Thyroid gland (tissue), 4 donors: ENCODE measurements at regions not wholly inside any gene's neighbourhood (a gene's known extent, or its start where the extent isn't known, plus 50 kb on each side); places are given as distances from the start of the nearest gene placed in this dataset.

ENCODE experiments used
- POLR2A ChIP-seq, 2 donors: fragments of 450-650 bp; IDR thresholded peaks; one replicate each; pipeline ENCODE4 v1.6.1; 2017; ENCODE audit warnings: antibody characterized with exemption in 2 of 2, mild to moderate bottlenecking in 2 of 2, moderate library complexity in 1 of 2
- TF ChIP-seq, protein P1 (sequence below), 6 experiments: fragments of 200-600 bp in 3 of 6; fragments of 450-650 bp in 3 of 6; sonication (generic) in 3 of 6; IDR thresholded peaks; one replicate each; pipeline ENCODE4 v1.5.1; 2016 to 2019; ENCODE audit warnings: antibody characterized with exemption in 6 of 6, mild to moderate bottlenecking in 2 of 6, inconsistent platforms in 1 of 6, moderate library complexity in 1 of 6

DNA sequence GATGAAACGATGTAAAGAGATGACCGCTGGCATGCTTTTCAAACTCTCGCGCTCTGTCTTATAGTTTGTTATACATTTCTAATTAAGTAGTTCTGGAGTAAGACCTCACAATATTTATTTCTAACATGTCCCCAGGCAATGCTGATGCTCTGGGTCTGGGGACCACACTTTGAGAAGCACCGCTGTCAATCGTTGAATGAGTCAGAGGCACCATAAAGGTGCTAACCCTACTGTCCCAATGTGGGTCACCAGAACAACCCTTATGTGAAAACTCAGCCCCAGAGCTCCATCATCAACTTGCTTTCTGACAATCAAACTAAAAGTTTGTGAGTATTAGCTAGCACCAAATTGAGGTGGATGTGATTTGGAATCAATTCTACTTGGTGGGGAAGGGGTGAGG lies 284.1 kb upstream of the PRKCQ start:
- TF ChIP-seq, protein P1, sequence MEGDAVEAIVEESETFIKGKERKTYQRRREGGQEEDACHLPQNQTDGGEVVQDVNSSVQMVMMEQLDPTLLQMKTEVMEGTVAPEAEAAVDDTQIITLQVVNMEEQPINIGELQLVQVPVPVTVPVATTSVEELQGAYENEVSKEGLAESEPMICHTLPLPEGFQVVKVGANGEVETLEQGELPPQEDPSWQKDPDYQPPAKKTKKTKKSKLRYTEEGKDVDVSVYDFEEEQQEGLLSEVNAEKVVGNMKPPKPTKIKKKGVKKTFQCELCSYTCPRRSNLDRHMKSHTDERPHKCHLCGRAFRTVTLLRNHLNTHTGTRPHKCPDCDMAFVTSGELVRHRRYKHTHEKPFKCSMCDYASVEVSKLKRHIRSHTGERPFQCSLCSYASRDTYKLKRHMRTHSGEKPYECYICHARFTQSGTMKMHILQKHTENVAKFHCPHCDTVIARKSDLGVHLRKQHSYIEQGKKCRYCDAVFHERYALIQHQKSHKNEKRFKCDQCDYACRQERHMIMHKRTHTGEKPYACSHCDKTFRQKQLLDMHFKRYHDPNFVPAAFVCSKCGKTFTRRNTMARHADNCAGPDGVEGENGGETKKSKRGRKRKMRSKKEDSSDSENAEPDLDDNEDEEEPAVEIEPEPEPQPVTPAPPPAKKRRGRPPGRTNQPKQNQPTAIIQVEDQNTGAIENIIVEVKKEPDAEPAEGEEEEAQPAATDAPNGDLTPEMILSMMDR (IDR thresholded peaks at IDR 0.05): no peak
- TF ChIP-seq POLR2A (IDR thresholded peaks at IDR 0.05): no peak
